SU-DHL-6 (cell line): ENCODE measurements at regions not wholly inside any gene's neighbourhood (a gene's known extent, or its start where the extent isn't known, plus 50 kb on each side); places are given as distances from the start of the nearest gene placed in this dataset.

Experiments used
- EZH2phosphoT487 ChIP-seq: fragments of 200-600 bp; sonication (generic), shearing (Covaris generic); conservative IDR thresholded peaks from 2 replicates; pipeline ENCODE4 v1.6.1; 2018; ENCODE audit warnings: mild to moderate bottlenecking, antibody characterized with exemption, low read length, moderate library complexity, mixed read lengths
- TF ChIP-seq, protein P1 (sequence below): fragments of 200-600 bp; sonication (generic); IDR thresholded peaks from one replicate; pipeline ENCODE4 v1.5.1; 2017; ENCODE audit warnings: antibody characterized with exemption, mild to moderate bottlenecking, low read length, moderate library complexity; ENCODE audit not compliant: insufficient read depth, poor library complexity, severe bottlenecking

GRCh38 chr14:43200519-43200918 lies 1306.6 kb downstream of the FSCB start:
- TF ChIP-seq, protein P1, sequence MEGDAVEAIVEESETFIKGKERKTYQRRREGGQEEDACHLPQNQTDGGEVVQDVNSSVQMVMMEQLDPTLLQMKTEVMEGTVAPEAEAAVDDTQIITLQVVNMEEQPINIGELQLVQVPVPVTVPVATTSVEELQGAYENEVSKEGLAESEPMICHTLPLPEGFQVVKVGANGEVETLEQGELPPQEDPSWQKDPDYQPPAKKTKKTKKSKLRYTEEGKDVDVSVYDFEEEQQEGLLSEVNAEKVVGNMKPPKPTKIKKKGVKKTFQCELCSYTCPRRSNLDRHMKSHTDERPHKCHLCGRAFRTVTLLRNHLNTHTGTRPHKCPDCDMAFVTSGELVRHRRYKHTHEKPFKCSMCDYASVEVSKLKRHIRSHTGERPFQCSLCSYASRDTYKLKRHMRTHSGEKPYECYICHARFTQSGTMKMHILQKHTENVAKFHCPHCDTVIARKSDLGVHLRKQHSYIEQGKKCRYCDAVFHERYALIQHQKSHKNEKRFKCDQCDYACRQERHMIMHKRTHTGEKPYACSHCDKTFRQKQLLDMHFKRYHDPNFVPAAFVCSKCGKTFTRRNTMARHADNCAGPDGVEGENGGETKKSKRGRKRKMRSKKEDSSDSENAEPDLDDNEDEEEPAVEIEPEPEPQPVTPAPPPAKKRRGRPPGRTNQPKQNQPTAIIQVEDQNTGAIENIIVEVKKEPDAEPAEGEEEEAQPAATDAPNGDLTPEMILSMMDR: no peak
- no peak for TF ChIP-seq EZH2phosphoT487
